Activated T-helper 1 cell treated with anti-CD3 and anti-CD28 coated beads, Interleukin-12 subunit alpha, Interleukin-12 subunit beta, Interleukin-2, Interleukin-4 antibody, amounts not matched to agents 30 ng/mL and 10 ng/mL and 1 ng/mL, durations not matched to agents 14 hours and 24 hours and 36 hours (primary cell): ENCODE measurements at regions not wholly inside any gene's neighbourhood (a gene's known extent, or its start where the extent isn't known, plus 50 kb on each side); places are given as distances from the start of the nearest gene placed in this dataset.

Experiments
- DNase-seq: peaks from one replicate; pipeline ENCODE4 v3.0.0; 2021; ENCODE audit warnings: low spot score
- H3K27ac Mint-ChIP-seq: one replicate; pipeline ENCODE4 v1.8.0; 2021; ENCODE audit warnings: mild to moderate bottlenecking, mixed read lengths
- H3K27me3 Mint-ChIP-seq: one replicate; pipeline ENCODE4 v1.8.0; 2022; ENCODE audit warnings: mild to moderate bottlenecking, moderate library complexity, mixed read lengths; ENCODE audit not compliant: insufficient read depth
- H3K36me3 Mint-ChIP-seq: one replicate; pipeline ENCODE4 v1.8.0; 2021; ENCODE audit warnings: low read depth, mixed read lengths
- H3K4me1 Mint-ChIP-seq: one replicate; pipeline ENCODE4 v1.8.0; 2021; ENCODE audit warnings: low read depth, mixed read lengths
- H3K4me3 Mint-ChIP-seq: one replicate; pipeline ENCODE4 v1.8.0; 2021; ENCODE audit warnings: mild to moderate bottlenecking, moderate library complexity, mixed read lengths
- H3K9me3 Mint-ChIP-seq: one replicate; pipeline ENCODE4 v1.8.0; 2021; ENCODE audit warnings: mixed read lengths
- intact Hi-C: fragments of 100-400 bp; cut with micrococcal nuclease; formaldehyde crosslinking; loops from one replicate; pipeline ENCODE4 v1.15.1; 2024

- no peak overlapping the region for H3K27ac Mint-ChIP-seq
- no peaks in the 10 kb centered on the region for H3K9me3 Mint-ChIP-seq
- intact Hi-C loops, result loop anchor here (1.0 kb wide), 1 partner anchor 258 kb away; no protein-coding TSS in a partner anchor
- no peak for DNase-seq
- H3K4me3 Mint-ChIP-seq, result no peak overlapping the region
- H3K27me3 Mint-ChIP-seq, result no peaks in the 10 kb centered on the region
- H3K36me3 Mint-ChIP-seq, result no peaks in the 10 kb centered on the region
- no peaks in the 10 kb centered on the region for H3K4me1 Mint-ChIP-seq
Measured at GRCh38 chr4:120977435-120977997, 55.0 kb upstream of the PRDM5 start.

GRCh38 chr4:120973207-120973606, 50.7 kb upstream of the PRDM5 start:
- no peaks in the 10 kb centered on the region for H3K4me1 Mint-ChIP-seq
- no peaks in the 10 kb centered on the region for H3K36me3 Mint-ChIP-seq
- H3K4me3 Mint-ChIP-seq, result no peak overlapping the region
- DNase-seq, result no peak
- H3K27ac Mint-ChIP-seq, result no peak overlapping the region
- intact Hi-C loops, result no loop called here
- no peaks in the 10 kb centered on the region for H3K9me3 Mint-ChIP-seq
- no peaks in the 10 kb centered on the region for H3K27me3 Mint-ChIP-seq
